ENCODE measurements at regions not wholly inside any gene's neighbourhood (a gene's known extent, or its start where the extent isn't known, plus 50 kb on each side); places are given as distances from the start of the nearest gene placed in this dataset.

DNA sequence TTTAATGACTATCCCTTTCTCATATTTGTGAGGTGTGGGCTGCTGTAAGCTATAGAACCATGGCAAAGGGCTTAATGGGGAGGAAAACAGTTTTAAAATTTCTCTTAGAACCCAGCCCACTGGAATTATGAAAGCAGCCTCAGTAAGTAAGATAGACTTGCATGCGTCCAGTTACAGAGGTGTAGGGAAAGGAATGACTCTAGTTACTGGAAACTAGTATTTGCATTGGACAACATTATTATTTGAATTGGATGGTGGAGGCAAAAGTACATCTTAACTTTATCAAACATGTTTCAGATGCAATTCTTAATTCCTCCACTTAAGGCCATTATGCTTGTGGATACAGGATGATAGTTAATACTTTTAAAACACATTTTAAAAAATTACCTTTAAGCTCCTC, 292.9 kb downstream of the SPRY2 start:
- ATAC-seq (peak; percentile 57 to 88 (median 70)), DNase-seq (no peak)
- Histone ChIP-seq H3K9me3 (no peaks in the 10 kb centered on the region), H3K4me1 (peaks cover 0 to 10% (median 2%) of the 10 kb centered on the region in 4 donors), H3K36me3 (no peaks in the 10 kb centered on the region), H3K27me3 (no peaks in the 10 kb centered on the region), H3K4me3 (no peak overlapping the region), H3K27ac (no peak overlapping the region)
- intact Hi-C loops (cut with DNase I): no loop called here
- TF ChIP-seq, protein P1, sequence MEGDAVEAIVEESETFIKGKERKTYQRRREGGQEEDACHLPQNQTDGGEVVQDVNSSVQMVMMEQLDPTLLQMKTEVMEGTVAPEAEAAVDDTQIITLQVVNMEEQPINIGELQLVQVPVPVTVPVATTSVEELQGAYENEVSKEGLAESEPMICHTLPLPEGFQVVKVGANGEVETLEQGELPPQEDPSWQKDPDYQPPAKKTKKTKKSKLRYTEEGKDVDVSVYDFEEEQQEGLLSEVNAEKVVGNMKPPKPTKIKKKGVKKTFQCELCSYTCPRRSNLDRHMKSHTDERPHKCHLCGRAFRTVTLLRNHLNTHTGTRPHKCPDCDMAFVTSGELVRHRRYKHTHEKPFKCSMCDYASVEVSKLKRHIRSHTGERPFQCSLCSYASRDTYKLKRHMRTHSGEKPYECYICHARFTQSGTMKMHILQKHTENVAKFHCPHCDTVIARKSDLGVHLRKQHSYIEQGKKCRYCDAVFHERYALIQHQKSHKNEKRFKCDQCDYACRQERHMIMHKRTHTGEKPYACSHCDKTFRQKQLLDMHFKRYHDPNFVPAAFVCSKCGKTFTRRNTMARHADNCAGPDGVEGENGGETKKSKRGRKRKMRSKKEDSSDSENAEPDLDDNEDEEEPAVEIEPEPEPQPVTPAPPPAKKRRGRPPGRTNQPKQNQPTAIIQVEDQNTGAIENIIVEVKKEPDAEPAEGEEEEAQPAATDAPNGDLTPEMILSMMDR (IDR thresholded peaks at IDR 0.05): no peak
- TF ChIP-seq POLR2A (IDR thresholded peaks at IDR 0.05): no peak
- 40% methylated on average over 1 of the region's 1 CpG for WGBS (ENCODE audit: insufficient coverage, low coverage, low lambda C conversion rate, missing lambda C conversion rate)

GRCh38 chr13:80047406-80047805, 293.5 kb downstream of the SPRY2 start:
- Histone ChIP-seq H3K4me1 (peaks cover 0 to 10% (median 2%) of the 10 kb centered on the region in 4 donors), H3K27me3 (no peaks in the 10 kb centered on the region), H3K4me3 (no peak overlapping the region), H3K36me3 (no peaks in the 10 kb centered on the region), H3K27ac (no peak overlapping the region), H3K9me3 (no peaks in the 10 kb centered on the region)
- ATAC-seq: no peak
- intact Hi-C loops (cut with DNase I): no loop called here
- no peak for TF ChIP-seq POLR2A (IDR thresholded peaks at IDR 0.05)
- TF ChIP-seq, protein P1 (IDR thresholded peaks at IDR 0.05): no peak
- DNase-seq: no peak
- 82% methylated on average over 8 of the region's 8 CpGs for WGBS (ENCODE audit: insufficient coverage, low coverage, low lambda C conversion rate, missing lambda C conversion rate)

GRCh38 chr13:80040981-80041317, 300.0 kb downstream of the SPRY2 start:
- Histone ChIP-seq H3K4me3 (no peak overlapping the region), H3K4me1 (no peaks in the 10 kb centered on the region), H3K27me3 (no peaks in the 10 kb centered on the region), H3K36me3 (no peaks in the 10 kb centered on the region), H3K9me3 (no peaks in the 10 kb centered on the region), H3K27ac (no peak overlapping the region)
- no peak for DNase-seq
- peak in 1 of 4 donors; percentile 26 for ATAC-seq
- intact Hi-C loops (cut with DNase I): no loop called here
- no peak for TF ChIP-seq POLR2A (IDR thresholded peaks at IDR 0.05)
- TF ChIP-seq, protein P1 (IDR thresholded peaks at IDR 0.05): no peak
- 37% methylated on average over 4 of the region's 4 CpGs for WGBS (ENCODE audit: insufficient coverage, low coverage, low lambda C conversion rate, missing lambda C conversion rate)

DNA sequence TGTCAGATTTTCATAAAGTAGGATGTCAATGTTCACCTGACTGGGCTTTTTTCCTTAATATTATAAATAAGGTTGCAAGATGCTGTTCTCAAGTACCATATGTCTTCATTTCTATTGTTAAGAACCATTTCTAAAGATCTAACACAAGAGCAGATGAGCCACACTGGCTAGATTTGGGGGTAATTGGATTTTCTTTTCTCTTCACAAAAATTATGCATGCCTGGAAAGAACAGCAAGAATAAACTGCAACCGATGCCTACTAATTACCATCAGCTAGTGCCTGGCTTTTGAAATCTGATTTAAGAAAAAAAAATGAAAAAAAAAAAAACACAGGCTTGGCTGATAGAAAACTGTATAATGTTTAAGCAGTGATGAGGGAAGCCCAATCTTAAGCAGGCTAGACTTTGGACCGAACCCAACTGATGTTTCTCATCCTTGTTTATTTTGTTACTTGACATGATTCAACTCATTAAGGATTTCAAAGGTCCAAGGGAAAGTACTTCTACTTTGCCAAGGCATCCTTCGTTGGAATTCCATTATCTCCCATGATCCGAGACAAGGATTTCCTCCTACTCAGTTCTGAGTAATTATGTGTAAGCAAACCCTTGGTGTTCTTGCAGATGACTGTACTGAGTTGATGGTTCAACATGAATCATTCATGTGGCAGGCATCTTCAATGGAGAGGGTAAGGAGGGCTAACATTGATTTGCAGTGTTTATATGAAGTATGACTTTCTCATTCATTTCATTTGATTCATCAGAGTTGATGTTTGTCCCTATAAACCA, 300.5 kb downstream of the SPRY2 start:
- H3K27me3 ChIP-seq: no peaks in the 10 kb centered on the region
- H3K36me3 ChIP-seq: no peaks in the 10 kb centered on the region
- no peak for TF ChIP-seq POLR2A (IDR thresholded peaks at IDR 0.05)
- TF ChIP-seq, protein P1 (IDR thresholded peaks at IDR 0.05): no peak
- no peak overlapping the region for H3K4me3 ChIP-seq
- DNase-seq (no peak), ATAC-seq (peak in 1 of 4 donors; percentile 55)
- H3K9me3 ChIP-seq: no peaks in the 10 kb centered on the region
- no peaks in the 10 kb centered on the region for H3K4me1 ChIP-seq
- WGBS (ENCODE audit: insufficient coverage, low coverage, low lambda C conversion rate, missing lambda C conversion rate): 61% methylated on average over 4 of the region's 4 CpGs
- intact Hi-C loops (cut with DNase I): no loop called here
- no peak overlapping the region for H3K27ac ChIP-seq
